MM.1S (cell line): ENCODE measurements at regions not wholly inside any gene's neighbourhood (a gene's known extent, or its start where the extent isn't known, plus 50 kb on each side); places are given as distances from the start of the nearest gene placed in this dataset.
A peak's percentile ranks its signal among the peaks of the same experiment; 100 is the strongest.

Experiments
- DNase-seq: peaks from one replicate; pipeline ENCODE4 v3.0.0-alpha.2; 2015
- H2AFZ ChIP-seq: fragments of 300-600 bp; sonication (generic); 2 replicates; pipeline ENCODE4 v1.6.0; 2016; ENCODE audit warnings: antibody characterized with exemption, low read length
- H3F3A ChIP-seq: fragments of 300-600 bp; sonication (generic); 2 replicates; pipeline ENCODE4 v1.6.1; 2016; ENCODE audit warnings: mild to moderate bottlenecking, antibody characterized with exemption, low read length, moderate library complexity, mixed read lengths; ENCODE audit not compliant: insufficient read depth
- H3K27ac ChIP-seq: fragments of 300-600 bp; sonication (generic); 2 replicates; pipeline ENCODE4 v1.5.1; 2016; ENCODE audit warnings: mild to moderate bottlenecking, low read length
- H3K27me3 ChIP-seq: fragments of 300-600 bp; sonication (generic); replicated peaks from 2 replicates; pipeline ENCODE4 v1.6.0; 2016; ENCODE audit warnings: low read length; ENCODE audit not compliant: insufficient read depth
- H3K36me3 ChIP-seq: fragments of 300-600 bp; sonication (generic); replicated peaks from 2 replicates; pipeline ENCODE4 v1.6.1; 2016; ENCODE audit warnings: mild to moderate bottlenecking, low read length, mixed read lengths; ENCODE audit not compliant: insufficient read depth
- H3K4me1 ChIP-seq: fragments of 300-600 bp; sonication (generic); 2 replicates; pipeline ENCODE4 v1.6.1; 2016; ENCODE audit warnings: low read length, mixed read lengths
- H3K4me2 ChIP-seq: fragments of 300-600 bp; sonication (generic); 2 replicates; pipeline ENCODE4 v1.6.0; 2016; ENCODE audit warnings: low read depth, low read length
- H3K4me3 ChIP-seq: fragments of 300-600 bp; sonication (generic); 2 replicates; pipeline ENCODE4 v1.5.1; 2016; ENCODE audit warnings: low read length, mixed read lengths
- H3K79me2 ChIP-seq: fragments of 300-600 bp; sonication (generic); 2 replicates; pipeline ENCODE4 v1.6.1; 2016; ENCODE audit warnings: mixed run types, low read length, mixed read lengths
- H3K9ac ChIP-seq: fragments of 300-600 bp; sonication (generic); 2 replicates; pipeline ENCODE4 v1.6.1; 2016; ENCODE audit warnings: low read length, mixed read lengths
- H3K9me2 ChIP-seq: fragments of 300-600 bp; sonication (generic); replicated peaks from 2 replicates; pipeline ENCODE4 v1.6.1; 2016; ENCODE audit warnings: mild to moderate bottlenecking, low read length, mixed read lengths; ENCODE audit not compliant: insufficient read depth
- H3K9me3 ChIP-seq: fragments of 300-600 bp; sonication (generic); replicated peaks from 2 replicates; pipeline ENCODE4 v1.6.1; 2016; ENCODE audit warnings: mild to moderate bottlenecking, low read length, mixed read lengths; ENCODE audit not compliant: insufficient read depth
- H4K20me1 ChIP-seq: fragments of 300-600 bp; sonication (generic); 2 replicates; pipeline ENCODE4 v1.6.1; 2016; ENCODE audit warnings: mild to moderate bottlenecking, low read length, moderate library complexity, mixed read lengths; ENCODE audit not compliant: insufficient read depth
- CTCF ChIP-seq: fragments of 300-600 bp; sonication (generic); IDR thresholded peaks from 2 replicates; pipeline ENCODE4 v1.5.1; 2016; ENCODE audit warnings: antibody characterized with exemption, low read length, mixed read lengths
- EZH2 ChIP-seq: fragments of 300-600 bp; sonication (generic); optimal IDR thresholded peaks from 2 replicates; pipeline ENCODE3; 2017; ENCODE audit warnings: low read depth, mild to moderate bottlenecking, antibody characterized with exemption, low read length, mixed read lengths
- EZH2phosphoT487 ChIP-seq: fragments of 300-600 bp; sonication (generic); IDR thresholded peaks from 2 replicates; pipeline ENCODE4 v1.6.1; 2018; ENCODE audit warnings: antibody characterized with exemption, low read length

- Histone ChIP-seq H4K20me1 (no peaks in the 10 kb centered on the region), H3K9me3 (no peaks in the 10 kb centered on the region), H2AFZ (no peak overlapping the region), H3K79me2 (no peaks in the 10 kb centered on the region), H3K9ac (no peak overlapping the region), H3K36me3 (no peaks in the 10 kb centered on the region), H3K9me2 (no peaks in the 10 kb centered on the region), H3K4me1 (no peaks in the 10 kb centered on the region), H3K27ac (no peak overlapping the region), H3F3A (no peaks in the 10 kb centered on the region), H3K4me2 (no peak overlapping the region), H3K4me3 (no peak overlapping the region), H3K27me3 (no peaks in the 10 kb centered on the region)
- no peak for DNase-seq
- TF ChIP-seq EZH2 (no peak), CTCF (peak; percentile 36), EZH2phosphoT487 (no peak)
Measured at GRCh38 chr20:48350313-48350988, 477.3 kb downstream of the PREX1 start.

GRCh38 chr20:48349656-48350055, 478.1 kb downstream of the PREX1 start:
- no peaks in the 10 kb centered on the region for H3K79me2 ChIP-seq
- no peak overlapping the region for H3K4me3 ChIP-seq
- no peak overlapping the region for H2AFZ ChIP-seq
- H4K20me1 ChIP-seq: no peaks in the 10 kb centered on the region
- TF ChIP-seq CTCF (no peak), EZH2 (no peak), EZH2phosphoT487 (no peak)
- no peak overlapping the region for H3K27ac ChIP-seq
- no peaks in the 10 kb centered on the region for H3F3A ChIP-seq
- H3K27me3 ChIP-seq: no peaks in the 10 kb centered on the region
- no peak overlapping the region for H3K9ac ChIP-seq
- H3K36me3 ChIP-seq: no peaks in the 10 kb centered on the region
- H3K9me2 ChIP-seq: no peaks in the 10 kb centered on the region
- DNase-seq: no peak
- H3K9me3 ChIP-seq: no peaks in the 10 kb centered on the region
- no peaks in the 10 kb centered on the region for H3K4me1 ChIP-seq
- no peak overlapping the region for H3K4me2 ChIP-seq

GRCh38 chr20:48348022-48348421, 479.8 kb downstream of the PREX1 start:
- Histone ChIP-seq H3K27ac (no peak overlapping the region), H4K20me1 (no peaks in the 10 kb centered on the region), H2AFZ (no peak overlapping the region), H3K36me3 (no peaks in the 10 kb centered on the region), H3K27me3 (no peaks in the 10 kb centered on the region), H3K4me1 (no peaks in the 10 kb centered on the region), H3K4me3 (no peak overlapping the region), H3K4me2 (no peak overlapping the region), H3K9me2 (no peaks in the 10 kb centered on the region), H3K9ac (no peak overlapping the region), H3K79me2 (no peaks in the 10 kb centered on the region), H3K9me3 (no peaks in the 10 kb centered on the region), H3F3A (no peaks in the 10 kb centered on the region)
- DNase-seq: no peak
- TF ChIP-seq EZH2 (no peak), CTCF (no peak), EZH2phosphoT487 (no peak)
